ENCODE measurements at regions not wholly inside any gene's neighbourhood (a gene's known extent, or its start where the extent isn't known, plus 50 kb on each side); places are given as distances from the start of the nearest gene placed in this dataset.
"Not testable (repeated sequence)": the region's sequence is repeated elsewhere in the genome, so short reads cannot be mapped to it uniquely, and the experiment has no call there.

- DNase-seq: no peak
These were observed 91.6 kb upstream of the RMP24 start for GRCh38 chr18:35880788-35881455.

GRCh38 chr18:35888329-35888728 is 84.2 kb upstream of the RMP24 start:
- DNase-seq: no peak

- no peak for DNase-seq
These were observed 82.8 kb upstream of the RMP24 start for GRCh38 chr18:35889677-35890076.

GRCh38 chr18:35890323-35890722 is 82.2 kb upstream of the RMP24 start:
- DNase-seq: no peak

GRCh38 chr18:35892118-35892517 is 80.4 kb upstream of the RMP24 start:
- no peak for DNase-seq

GRCh38 chr18:35897481-35897880 is 75.0 kb upstream of the RMP24 start:
- not testable (repeated sequence) for DNase-seq

- no peak for DNase-seq
These were observed 68.0 kb upstream of the RMP24 start for GRCh38 chr18:35904389-35905037.

- no peak for DNase-seq
These were observed 67.0 kb upstream of the RMP24 start for GRCh38 chr18:35905436-35905835.

- not testable (repeated sequence) for DNase-seq
These were observed 66.2 kb upstream of the RMP24 start for GRCh38 chr18:35906291-35906690.

GRCh38 chr18:35910327-35910726 is 62.2 kb upstream of the RMP24 start:
- DNase-seq: no peak

GRCh38 chr18:35912332-35912731 is 60.1 kb upstream of the RMP24 start:
- no peak for DNase-seq

GRCh38 chr18:35915056-35915455 is 57.4 kb upstream of the RMP24 start:
- DNase-seq: no peak

- DNase-seq: no peak
These were observed 55.4 kb upstream of the RMP24 start for GRCh38 chr18:35917043-35917442.

- no peak for DNase-seq
These were observed 53.9 kb upstream of the RMP24 start for GRCh38 chr18:35918564-35918963.

- no peak for DNase-seq
These were observed 53.3 kb upstream of the RMP24 start for GRCh38 chr18:35919179-35919578.

- DNase-seq: no peak
These were observed 51.9 kb upstream of the RMP24 start for GRCh38 chr18:35920623-35921022.
